SKM-1 (cell line): ENCODE measurements at regions not wholly inside any gene's neighbourhood (a gene's known extent, or its start where the extent isn't known, plus 50 kb on each side); places are given as distances from the start of the nearest gene placed in this dataset.
"Not testable (repeated sequence)": the region's sequence is repeated elsewhere in the genome, so short reads cannot be mapped to it uniquely, and the experiment has no call there.

ENCODE experiments used
- DNase-seq: peaks from one replicate; lab custom pipeline; 2025; ENCODE audit not compliant: unreplicated experiment; lab: John Stamatoyannopoulos, UW

DNA sequence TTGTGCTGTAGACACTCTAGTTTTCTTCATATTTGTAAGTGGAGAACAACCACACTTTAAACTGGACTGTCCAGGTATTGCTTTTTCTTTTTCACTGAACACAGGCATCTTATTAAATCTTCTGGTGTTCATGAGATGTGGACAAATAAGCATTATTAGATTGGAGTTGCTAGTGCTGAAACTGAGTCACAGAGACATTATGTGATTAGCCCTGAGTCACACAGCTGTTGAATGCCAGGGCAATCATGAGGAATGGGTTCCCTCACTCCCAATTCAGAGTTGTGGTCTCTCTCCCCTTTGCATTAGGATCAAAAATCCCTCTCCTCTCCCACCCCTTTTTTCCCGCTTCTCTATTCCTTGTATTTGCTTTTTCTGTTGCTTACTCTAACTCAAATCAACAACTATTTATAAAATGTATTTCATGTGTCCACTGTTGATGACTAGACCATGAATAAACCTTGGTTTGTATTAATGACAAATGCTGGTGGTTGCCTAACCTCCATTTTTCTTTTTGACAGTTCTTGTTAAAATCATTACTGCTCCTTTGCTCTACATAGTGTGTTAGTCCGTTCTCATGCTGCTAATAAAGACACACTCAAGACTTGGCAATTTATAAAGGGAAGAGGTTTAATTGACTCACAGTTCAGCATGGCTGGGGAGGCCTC is 738.2 kb downstream of the BRINP1 start:
- no peak for DNase-seq

- DNase-seq = no peak
Measured at GRCh38 chr9:118631956-118632355, 737.3 kb downstream of the BRINP1 start.

- no peak for DNase-seq
Measured at GRCh38 chr9:118635416-118635815, 733.8 kb downstream of the BRINP1 start.

DNA sequence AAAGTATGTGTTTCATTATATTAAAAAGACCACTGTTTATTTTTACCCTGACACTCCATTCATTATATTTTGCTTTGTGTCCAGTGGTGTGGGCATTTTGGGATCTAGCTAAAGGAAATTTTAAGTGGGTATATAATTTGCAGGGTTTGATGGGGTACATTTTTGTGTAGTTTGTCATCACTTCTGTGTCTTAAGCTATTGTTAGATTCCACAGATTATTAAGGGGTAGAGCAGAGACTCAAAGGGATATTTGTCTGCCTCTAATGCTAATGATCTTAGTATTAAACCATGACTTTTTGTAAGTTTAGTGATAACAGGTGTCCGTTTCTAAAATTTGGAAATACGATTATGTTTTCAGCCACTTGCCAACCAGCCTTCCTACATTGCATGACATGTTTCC is 731.6 kb downstream of the BRINP1 start:
- no peak for DNase-seq

DNA sequence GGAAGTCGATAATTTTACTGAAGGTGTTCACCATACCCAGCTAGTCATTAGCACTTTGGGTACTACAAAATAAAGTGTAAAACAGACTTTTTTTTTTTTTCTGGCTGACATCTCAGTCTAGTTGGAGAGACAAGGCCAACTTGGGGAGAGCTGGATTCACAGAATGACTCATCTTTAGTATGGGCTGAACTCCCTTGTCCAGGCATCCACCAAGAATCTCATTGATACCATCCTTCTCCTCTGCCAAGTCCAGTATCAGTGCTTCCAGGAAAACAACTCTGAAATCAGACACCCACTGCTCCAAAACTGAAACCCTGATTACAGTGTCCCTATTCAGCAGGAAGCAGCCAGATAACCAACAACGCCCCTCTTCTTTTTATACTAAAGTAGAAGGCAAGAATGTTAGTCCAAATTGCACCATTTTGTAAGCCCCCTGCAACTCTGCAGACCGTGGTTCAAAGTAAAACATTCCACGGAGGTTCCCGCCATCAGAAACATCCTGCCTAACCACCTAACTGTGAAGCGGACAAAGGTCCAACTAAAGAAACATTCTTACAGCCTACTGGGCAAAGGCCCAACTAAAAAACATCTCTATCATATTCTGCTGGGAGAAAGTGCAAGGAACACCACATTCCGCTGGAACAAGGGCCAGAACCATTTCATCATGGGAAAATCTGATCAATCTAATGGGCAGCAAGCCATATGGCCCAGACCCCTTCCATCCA is 728.2 kb downstream of the BRINP1 start:
- DNase-seq = no peak

GRCh38 chr9:118643118-118643517 is 726.1 kb downstream of the BRINP1 start:
- no peak for DNase-seq

- no peak for DNase-seq
Measured at GRCh38 chr9:118644066-118644465, 725.2 kb downstream of the BRINP1 start.

DNA sequence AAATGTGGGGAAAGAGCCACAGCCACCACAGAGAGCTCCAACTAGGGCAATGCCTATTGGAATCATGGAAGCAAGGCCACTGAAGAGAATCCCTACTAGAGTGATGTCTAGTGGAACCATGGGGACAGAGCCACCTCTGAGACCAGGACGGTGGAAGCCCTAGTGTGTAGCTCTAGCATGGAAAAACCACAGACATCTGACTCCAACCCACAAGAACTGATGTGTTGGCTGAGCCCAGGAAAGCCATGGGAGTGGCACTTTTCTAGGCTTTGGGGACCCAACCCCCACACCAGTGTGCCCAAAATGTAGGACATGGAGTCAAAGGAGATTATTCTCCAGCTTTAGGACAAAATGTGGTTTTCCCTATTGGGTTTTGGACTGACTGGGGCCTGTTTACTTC is 721.9 kb downstream of the BRINP1 start:
- DNase-seq = no peak

- DNase-seq = no peak
Measured at GRCh38 chr9:118650417-118650816, 718.8 kb downstream of the BRINP1 start.

DNA sequence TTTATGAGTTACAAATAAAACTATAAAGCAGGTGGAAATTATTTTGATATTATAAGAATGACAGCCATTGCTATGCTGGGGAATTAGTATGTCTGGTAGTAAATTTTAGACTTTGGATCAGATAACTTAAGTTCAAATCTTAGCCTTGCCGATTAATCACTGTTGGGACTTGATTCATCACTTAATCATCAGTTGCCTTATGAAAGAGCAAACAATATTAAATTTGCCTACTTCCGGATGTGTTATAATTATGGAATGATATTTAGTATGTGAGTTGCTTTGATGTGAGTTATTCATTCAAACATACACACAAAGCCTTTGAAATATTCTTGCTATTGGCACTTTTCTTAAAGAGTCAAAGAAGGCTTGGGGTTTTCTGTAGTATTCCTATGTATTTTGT is 717.7 kb downstream of the BRINP1 start:
- no peak for DNase-seq

DNA sequence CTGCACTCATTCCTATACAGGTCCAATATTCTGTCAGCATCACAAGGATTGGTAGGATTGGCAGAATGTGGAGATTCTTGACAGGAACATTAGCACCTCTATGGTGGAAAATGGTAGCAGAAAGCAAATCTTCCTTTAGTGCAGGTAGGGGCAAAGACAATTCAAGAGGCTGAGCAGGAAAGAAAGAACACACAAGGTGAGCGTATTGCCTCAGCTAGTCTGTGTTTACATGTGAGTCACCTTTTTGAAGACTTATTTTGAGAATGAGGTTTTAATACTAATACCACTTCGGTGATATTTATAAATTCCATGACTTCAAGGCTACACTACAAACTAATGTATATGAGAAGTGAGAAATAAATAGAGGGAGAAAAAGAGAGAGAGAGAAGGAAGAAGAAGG is 717.0 kb downstream of the BRINP1 start:
- no peak for DNase-seq

DNA sequence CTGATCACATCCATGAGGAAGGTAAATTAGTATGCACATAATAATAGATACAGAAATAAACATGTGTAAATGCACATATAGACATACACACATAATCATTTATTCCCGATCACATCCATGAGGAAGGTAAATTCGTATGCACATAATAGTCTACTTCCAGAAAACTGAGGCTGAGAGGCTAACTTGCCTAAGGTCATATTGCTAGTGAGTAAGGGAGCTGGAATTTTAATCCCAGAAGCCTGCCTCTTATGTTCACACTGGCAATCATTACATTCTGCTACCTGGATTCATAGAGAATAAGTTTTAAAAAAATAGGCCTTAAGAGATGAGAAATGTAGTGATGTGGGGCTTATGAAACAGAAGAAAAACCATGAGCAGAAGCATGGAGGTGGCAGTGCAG is 716.3 kb downstream of the BRINP1 start:
- no peak for DNase-seq

- no peak for DNase-seq
Measured at GRCh38 chr9:118659011-118659410, 710.2 kb downstream of the BRINP1 start.

GRCh38 chr9:118665226-118665919 is 703.9 kb downstream of the BRINP1 start:
- DNase-seq = no peak

GRCh38 chr9:118670011-118670953 is 699.0 kb downstream of the BRINP1 start:
- DNase-seq = no peak

- DNase-seq = no peak
Measured at GRCh38 chr9:118674942-118675341, 694.3 kb downstream of the BRINP1 start.

GRCh38 chr9:118677936-118678653 is 691.1 kb downstream of the BRINP1 start:
- not testable (repeated sequence) for DNase-seq

DNA sequence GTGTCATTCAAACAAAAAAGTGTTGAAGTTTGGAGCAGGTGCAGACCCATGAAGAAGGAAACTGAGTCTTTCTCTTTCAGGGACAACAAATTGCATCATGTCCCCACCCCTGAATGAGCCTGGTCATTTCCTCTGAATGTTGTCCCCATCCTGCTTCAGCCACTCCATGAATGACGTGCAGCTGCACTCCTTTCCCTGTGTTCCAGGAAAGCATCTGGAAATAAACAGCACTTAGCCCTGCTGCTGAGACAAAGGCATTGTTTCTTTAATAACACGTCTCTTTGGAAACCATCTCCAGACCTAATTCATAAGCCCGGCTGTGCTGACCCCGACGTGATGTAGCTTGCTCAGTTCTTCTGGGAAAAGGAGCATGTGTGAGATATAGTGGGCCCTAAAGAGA is 682.3 kb downstream of the BRINP1 start:
- DNase-seq = no peak

- DNase-seq = no peak
Measured at GRCh38 chr9:118689280-118689679, 680.0 kb downstream of the BRINP1 start.

DNA sequence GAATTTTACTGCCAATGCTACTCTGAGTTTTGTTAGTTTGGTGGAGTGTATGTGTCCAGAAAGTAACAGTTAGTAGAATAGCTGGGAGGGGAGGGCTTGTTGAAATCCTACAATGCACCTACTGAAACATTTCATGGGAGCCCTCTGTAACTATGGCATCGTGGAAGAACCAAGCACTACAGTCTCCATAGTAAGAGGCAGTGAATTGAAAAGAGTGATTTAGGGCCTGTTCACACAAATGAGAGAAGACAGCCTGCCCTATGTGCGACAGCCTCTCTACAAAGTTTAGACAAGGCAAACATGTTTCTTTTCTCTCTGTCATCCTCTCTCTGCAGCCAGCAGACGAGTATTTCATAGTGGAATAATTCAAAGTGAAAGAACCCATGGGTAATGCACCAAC is 676.6 kb downstream of the BRINP1 start:
- DNase-seq = no peak
